HG03342 (cell line): ENCODE measurements at regions not wholly inside any gene's neighbourhood (a gene's known extent, or its start where the extent isn't known, plus 50 kb on each side); places are given as distances from the start of the nearest gene placed in this dataset.

Experiments used
- ATAC-seq: cut with Tn5 transposase; IDR thresholded peaks from one replicate; pipeline ENCODE4 v1.9.1; 2021; ENCODE audit warnings: mild to moderate bottlenecking, moderate library complexity; ENCODE audit not compliant: unreplicated experiment

- no peak for ATAC-seq
Measured at GRCh38 chr17:68749349-68750207, 148.4 kb upstream of the FAM20A start.

GRCh38 chr17:68748381-68748780 lies 147.2 kb upstream of the FAM20A start:
- ATAC-seq: no peak

GRCh38 chr17:68740555-68741447 lies 139.6 kb upstream of the FAM20A start:
- no peak for ATAC-seq

GRCh38 chr17:68737761-68738443 lies 136.7 kb upstream of the FAM20A start:
- ATAC-seq: no peak

- no peak for ATAC-seq
Measured at GRCh38 chr17:68734931-68735330, 133.8 kb upstream of the FAM20A start.

GRCh38 chr17:68734187-68734900 lies 133.2 kb upstream of the FAM20A start:
- no peak for ATAC-seq

GRCh38 chr17:68733241-68734176 lies 132.3 kb upstream of the FAM20A start:
- ATAC-seq: no peak

GRCh38 chr17:68732301-68732749 lies 131.2 kb upstream of the FAM20A start:
- ATAC-seq: no peak

GRCh38 chr17:68731465-68731864 lies 130.3 kb upstream of the FAM20A start:
- ATAC-seq: no peak

GRCh38 chr17:68719431-68719830 lies 118.3 kb upstream of the FAM20A start:
- no peak for ATAC-seq

GRCh38 chr17:68718926-68719325 lies 117.8 kb upstream of the FAM20A start:
- no peak for ATAC-seq

GRCh38 chr17:68718465-68718864 lies 117.3 kb upstream of the FAM20A start:
- ATAC-seq: no peak

- no peak for ATAC-seq
Measured at GRCh38 chr17:68714676-68715075, 113.5 kb upstream of the FAM20A start.

GRCh38 chr17:68711858-68712257 lies 110.7 kb upstream of the FAM20A start:
- ATAC-seq: no peak

GRCh38 chr17:68710976-68711375 lies 109.8 kb upstream of the FAM20A start:
- no peak for ATAC-seq

- ATAC-seq: no peak
Measured at GRCh38 chr17:68710035-68710780, 109.0 kb upstream of the FAM20A start.

- no peak for ATAC-seq
Measured at GRCh38 chr17:68709461-68709860, 108.3 kb upstream of the FAM20A start.

- ATAC-seq: no peak
Measured at GRCh38 chr17:68707031-68707430, 105.9 kb upstream of the FAM20A start.
